KMS-11 (cell line): ENCODE measurements at regions not wholly inside any gene's neighbourhood (a gene's known extent, or its start where the extent isn't known, plus 50 kb on each side); places are given as distances from the start of the nearest gene placed in this dataset.

Source experiments
- H2AFZ ChIP-seq: fragments of 200-600 bp; sonication (generic); 2 replicates; pipeline ENCODE4 v1.6.1; 2016; ENCODE audit warnings: antibody characterized with exemption, mixed run types, low read depth
- H3K27ac ChIP-seq: fragments of 200-600 bp; sonication (generic); 2 replicates; pipeline ENCODE4 v1.6.1; 2016; ENCODE audit warnings: mild to moderate bottlenecking, mixed run types
- H3K27me3 ChIP-seq: fragments of 200-600 bp; sonication (generic); 2 replicates; pipeline ENCODE4 v1.6.1; 2017; ENCODE audit warnings: mild to moderate bottlenecking, low read depth, mixed run types, moderate library complexity; ENCODE audit not compliant: insufficient read depth
- H3K36me3 ChIP-seq: fragments of 200-600 bp; sonication (generic); 2 replicates; pipeline ENCODE4 v1.6.1; 2017; ENCODE audit warnings: mild to moderate bottlenecking, mixed run types; ENCODE audit not compliant: insufficient read depth
- H3K4me1 ChIP-seq: fragments of 200-600 bp; sonication (generic); 2 replicates; pipeline ENCODE4 v1.6.1; 2016; ENCODE audit warnings: mild to moderate bottlenecking, low read depth, mixed run types; ENCODE audit not compliant: poor library complexity, severe bottlenecking
- H3K4me2 ChIP-seq: fragments of 200-600 bp; sonication (generic); 2 replicates; pipeline ENCODE4 v1.7.0; 2016; ENCODE audit warnings: mild to moderate bottlenecking, mixed run types
- H3K4me3 ChIP-seq: fragments of 200-600 bp; sonication (generic); IDR thresholded peaks from 2 replicates; pipeline ENCODE4 v1.6.1; 2017; ENCODE audit warnings: low read depth, low read length, mixed read lengths; ENCODE audit not compliant: insufficient read depth
- H3K79me2 ChIP-seq: fragments of 200-600 bp; sonication (generic); 2 replicates; pipeline ENCODE4 v1.6.1; 2016; ENCODE audit warnings: low read depth, mixed run types; ENCODE audit not compliant: insufficient read depth
- H3K9ac ChIP-seq: fragments of 200-600 bp; sonication (generic); 2 replicates; pipeline ENCODE4 v1.6.1; 2016; ENCODE audit warnings: mild to moderate bottlenecking, mixed run types
- H4K20me1 ChIP-seq: fragments of 200-600 bp; sonication (generic); 2 replicates; pipeline ENCODE4 v1.6.1; 2016; ENCODE audit warnings: mild to moderate bottlenecking, mixed run types; ENCODE audit not compliant: insufficient read depth
- TF ChIP-seq, protein P1 (sequence below): fragments of 200-600 bp; sonication (generic); conservative IDR thresholded peaks from 2 replicates; pipeline ENCODE4 v1.6.1; 2017; ENCODE audit warnings: low read depth, mild to moderate bottlenecking, antibody characterized with exemption, low read length, moderate library complexity, mixed read lengths

DNA sequence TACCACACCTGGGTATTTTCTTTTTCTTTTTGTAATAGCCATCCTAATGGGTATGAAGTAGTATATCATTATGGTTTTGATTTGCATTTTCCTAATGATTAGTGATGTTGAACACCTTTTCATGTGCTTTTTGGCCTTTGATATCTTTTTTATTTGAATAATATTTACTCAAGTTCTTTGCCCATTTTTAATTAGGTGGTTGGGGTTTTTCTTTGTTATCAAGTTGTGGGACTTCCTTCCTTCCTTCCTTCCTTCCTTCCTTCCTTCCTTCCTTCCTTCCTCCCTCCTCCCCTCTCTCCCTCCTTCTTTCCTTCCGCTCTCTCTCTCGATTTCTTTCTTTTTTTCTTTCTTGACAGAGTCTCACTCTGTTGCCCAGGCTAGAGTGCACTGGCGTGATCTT is 75.0 kb upstream of the PDGFD start:
- H3K36me3 ChIP-seq = no peaks in the 10 kb centered on the region
- H3K27me3 ChIP-seq = no peaks in the 10 kb centered on the region
- no peaks in the 10 kb centered on the region for H4K20me1 ChIP-seq
- H2AFZ ChIP-seq = no peak overlapping the region
- no peaks in the 10 kb centered on the region for H3K79me2 ChIP-seq
- no peaks in the 10 kb centered on the region for H3K4me1 ChIP-seq
- H3K4me2 ChIP-seq = no peak overlapping the region
- TF ChIP-seq, protein P1, sequence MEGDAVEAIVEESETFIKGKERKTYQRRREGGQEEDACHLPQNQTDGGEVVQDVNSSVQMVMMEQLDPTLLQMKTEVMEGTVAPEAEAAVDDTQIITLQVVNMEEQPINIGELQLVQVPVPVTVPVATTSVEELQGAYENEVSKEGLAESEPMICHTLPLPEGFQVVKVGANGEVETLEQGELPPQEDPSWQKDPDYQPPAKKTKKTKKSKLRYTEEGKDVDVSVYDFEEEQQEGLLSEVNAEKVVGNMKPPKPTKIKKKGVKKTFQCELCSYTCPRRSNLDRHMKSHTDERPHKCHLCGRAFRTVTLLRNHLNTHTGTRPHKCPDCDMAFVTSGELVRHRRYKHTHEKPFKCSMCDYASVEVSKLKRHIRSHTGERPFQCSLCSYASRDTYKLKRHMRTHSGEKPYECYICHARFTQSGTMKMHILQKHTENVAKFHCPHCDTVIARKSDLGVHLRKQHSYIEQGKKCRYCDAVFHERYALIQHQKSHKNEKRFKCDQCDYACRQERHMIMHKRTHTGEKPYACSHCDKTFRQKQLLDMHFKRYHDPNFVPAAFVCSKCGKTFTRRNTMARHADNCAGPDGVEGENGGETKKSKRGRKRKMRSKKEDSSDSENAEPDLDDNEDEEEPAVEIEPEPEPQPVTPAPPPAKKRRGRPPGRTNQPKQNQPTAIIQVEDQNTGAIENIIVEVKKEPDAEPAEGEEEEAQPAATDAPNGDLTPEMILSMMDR = no peak
- H3K9ac ChIP-seq = no peak overlapping the region
- no peak overlapping the region for H3K27ac ChIP-seq
- H3K4me3 ChIP-seq = no peak overlapping the region

DNA sequence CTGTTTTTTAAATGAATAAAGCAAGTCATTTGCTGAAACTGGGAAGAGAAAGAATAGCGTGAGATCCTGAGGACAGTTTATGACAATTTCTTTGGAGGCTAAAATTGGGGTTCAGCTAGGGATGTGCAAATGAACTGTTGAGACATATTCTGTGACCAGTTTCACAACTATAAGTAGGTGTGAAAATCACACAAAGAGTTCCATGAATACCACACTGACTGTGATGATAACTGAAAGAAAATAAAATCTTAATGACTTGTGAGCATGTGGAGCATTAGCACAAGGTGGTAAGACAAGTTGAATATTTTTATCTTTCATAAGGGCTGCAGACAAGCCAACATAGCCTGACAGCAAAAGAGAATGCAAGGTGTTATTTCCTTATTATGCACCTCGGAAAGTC is 61.1 kb upstream of the PDGFD start:
- Histone ChIP-seq H4K20me1 (no peaks in the 10 kb centered on the region), H3K36me3 (no peaks in the 10 kb centered on the region), H2AFZ (no peak overlapping the region), H3K27ac (no peak overlapping the region), H3K27me3 (no peaks in the 10 kb centered on the region), H3K4me2 (no peak overlapping the region), H3K4me1 (no peaks in the 10 kb centered on the region), H3K4me3 (no peak overlapping the region), H3K79me2 (no peaks in the 10 kb centered on the region), H3K9ac (no peak overlapping the region)
- TF ChIP-seq, protein P1 = no peak

DNA sequence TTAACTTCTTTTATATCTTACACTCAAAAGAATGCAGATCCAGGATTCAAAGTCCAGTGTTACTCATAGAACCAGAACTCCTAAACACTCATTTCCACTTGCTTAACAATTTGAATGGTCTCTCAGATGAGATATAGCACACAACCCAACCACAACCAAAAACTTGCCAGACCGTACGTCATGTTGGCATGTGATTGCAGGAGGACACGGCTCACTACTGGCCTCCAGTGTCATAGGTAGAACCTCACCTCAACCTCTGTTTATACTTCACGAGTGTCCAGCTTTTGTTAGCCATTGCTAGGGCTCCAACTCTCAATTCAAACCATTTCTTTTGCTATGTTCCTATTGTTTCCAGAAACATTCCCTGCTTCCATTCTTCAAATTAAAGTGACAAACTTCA is 58.5 kb upstream of the PDGFD start:
- TF ChIP-seq, protein P1 = no peak
- Histone ChIP-seq H2AFZ (no peak overlapping the region), H3K27ac (no peak overlapping the region), H3K79me2 (no peaks in the 10 kb centered on the region), H3K4me3 (no peak overlapping the region), H3K9ac (no peak overlapping the region), H3K36me3 (no peaks in the 10 kb centered on the region), H3K27me3 (no peaks in the 10 kb centered on the region), H3K4me1 (no peaks in the 10 kb centered on the region), H3K4me2 (no peak overlapping the region), H4K20me1 (no peaks in the 10 kb centered on the region)

DNA sequence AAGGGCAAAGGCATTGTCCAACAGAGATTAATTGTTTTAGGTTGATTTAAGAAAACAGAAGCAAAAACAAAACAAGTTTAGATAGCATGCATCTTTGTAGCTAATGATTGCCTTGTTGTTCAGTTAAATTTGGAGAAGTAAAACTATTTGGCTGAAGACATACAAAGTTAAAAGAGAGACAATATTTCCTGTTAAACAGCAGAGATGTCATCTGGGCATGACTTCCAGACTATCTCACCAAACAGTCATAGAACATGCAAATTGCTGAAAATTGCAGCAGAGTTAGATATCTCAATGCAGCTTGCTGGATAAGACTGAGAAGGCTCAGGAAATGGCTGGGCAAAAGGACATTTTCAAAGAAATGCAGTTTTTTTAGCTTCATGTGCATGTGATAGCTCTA is 57.5 kb upstream of the PDGFD start:
- TF ChIP-seq, protein P1 = no peak
- H3K27ac ChIP-seq = no peak overlapping the region
- H3K79me2 ChIP-seq = no peaks in the 10 kb centered on the region
- H3K9ac ChIP-seq = no peak overlapping the region
- H4K20me1 ChIP-seq = no peaks in the 10 kb centered on the region
- H3K4me1 ChIP-seq = no peaks in the 10 kb centered on the region
- no peak overlapping the region for H3K4me2 ChIP-seq
- H3K36me3 ChIP-seq = no peaks in the 10 kb centered on the region
- no peak overlapping the region for H3K4me3 ChIP-seq
- H3K27me3 ChIP-seq = no peaks in the 10 kb centered on the region
- H2AFZ ChIP-seq = no peak overlapping the region

DNA sequence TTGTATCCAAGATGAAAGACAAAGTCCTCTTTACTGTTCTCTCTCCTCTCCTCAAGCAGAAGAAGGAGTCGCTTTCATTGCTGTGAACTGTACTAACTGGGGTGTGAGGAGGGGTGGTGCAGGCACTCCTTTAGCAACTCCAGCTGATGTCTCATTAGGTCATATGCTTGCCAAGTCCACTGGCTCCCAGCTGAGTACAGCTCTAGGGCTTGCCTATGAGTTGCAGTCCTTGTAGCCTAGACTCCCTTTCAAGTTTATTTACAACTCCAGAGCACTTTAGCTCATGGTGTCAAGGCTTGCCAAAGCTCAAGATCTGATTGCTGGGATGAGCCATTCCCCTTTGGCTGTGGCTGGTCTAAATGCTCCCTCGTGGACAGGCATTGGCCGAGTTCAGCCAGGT is 55.1 kb upstream of the PDGFD start:
- Histone ChIP-seq H3K4me2 (no peak overlapping the region), H3K27ac (no peak overlapping the region), H3K36me3 (no peaks in the 10 kb centered on the region), H3K9ac (no peak overlapping the region), H3K4me1 (no peaks in the 10 kb centered on the region), H3K4me3 (no peak overlapping the region), H3K27me3 (no peaks in the 10 kb centered on the region), H4K20me1 (no peaks in the 10 kb centered on the region), H2AFZ (no peak overlapping the region), H3K79me2 (no peaks in the 10 kb centered on the region)
- TF ChIP-seq, protein P1 = no peak
